ENCODE measurements at regions not wholly inside any gene's neighbourhood (a gene's known extent, or its start where the extent isn't known, plus 50 kb on each side); places are given as distances from the start of the nearest gene placed in this dataset.

DNA sequence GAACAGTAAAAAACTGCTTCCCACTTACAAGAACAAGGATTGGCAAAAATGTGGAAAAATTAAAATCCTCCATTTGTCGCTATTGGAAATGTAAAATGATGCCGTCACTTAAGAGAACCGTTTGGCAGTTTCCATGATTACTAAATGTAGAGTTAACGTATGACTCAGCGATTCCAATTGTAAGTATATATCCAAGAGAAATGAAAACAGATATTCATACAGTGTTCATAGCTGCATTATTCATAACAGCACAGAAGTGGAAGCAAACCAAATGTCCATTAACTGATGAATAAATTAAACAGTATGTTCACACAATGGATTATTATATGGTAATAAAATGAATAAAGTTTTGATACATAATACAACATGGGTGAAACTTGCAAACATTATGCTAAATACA, 971.0 kb downstream of the AMY1C start:
- TF ChIP-seq, protein P1, sequence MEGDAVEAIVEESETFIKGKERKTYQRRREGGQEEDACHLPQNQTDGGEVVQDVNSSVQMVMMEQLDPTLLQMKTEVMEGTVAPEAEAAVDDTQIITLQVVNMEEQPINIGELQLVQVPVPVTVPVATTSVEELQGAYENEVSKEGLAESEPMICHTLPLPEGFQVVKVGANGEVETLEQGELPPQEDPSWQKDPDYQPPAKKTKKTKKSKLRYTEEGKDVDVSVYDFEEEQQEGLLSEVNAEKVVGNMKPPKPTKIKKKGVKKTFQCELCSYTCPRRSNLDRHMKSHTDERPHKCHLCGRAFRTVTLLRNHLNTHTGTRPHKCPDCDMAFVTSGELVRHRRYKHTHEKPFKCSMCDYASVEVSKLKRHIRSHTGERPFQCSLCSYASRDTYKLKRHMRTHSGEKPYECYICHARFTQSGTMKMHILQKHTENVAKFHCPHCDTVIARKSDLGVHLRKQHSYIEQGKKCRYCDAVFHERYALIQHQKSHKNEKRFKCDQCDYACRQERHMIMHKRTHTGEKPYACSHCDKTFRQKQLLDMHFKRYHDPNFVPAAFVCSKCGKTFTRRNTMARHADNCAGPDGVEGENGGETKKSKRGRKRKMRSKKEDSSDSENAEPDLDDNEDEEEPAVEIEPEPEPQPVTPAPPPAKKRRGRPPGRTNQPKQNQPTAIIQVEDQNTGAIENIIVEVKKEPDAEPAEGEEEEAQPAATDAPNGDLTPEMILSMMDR (IDR thresholded peaks at IDR 0.05): no peak
- TF ChIP-seq ZFX (IDR thresholded peaks at IDR 0.05; ENCODE audit: borderline replicate concordance): no peak
